MM.1S (cell line): ENCODE measurements at regions not wholly inside any gene's neighbourhood (a gene's known extent, or its start where the extent isn't known, plus 50 kb on each side); places are given as distances from the start of the nearest gene placed in this dataset.

Experiments
- DNase-seq: peaks from one replicate; pipeline ENCODE4 v3.0.0-alpha.2; 2015
- H2AFZ ChIP-seq: fragments of 300-600 bp; sonication (generic); 2 replicates; pipeline ENCODE4 v1.6.0; 2016; ENCODE audit warnings: antibody characterized with exemption, low read length
- H3F3A ChIP-seq: fragments of 300-600 bp; sonication (generic); 2 replicates; pipeline ENCODE4 v1.6.1; 2016; ENCODE audit warnings: mild to moderate bottlenecking, antibody characterized with exemption, low read length, moderate library complexity, mixed read lengths; ENCODE audit not compliant: insufficient read depth
- H3K27ac ChIP-seq: fragments of 300-600 bp; sonication (generic); 2 replicates; pipeline ENCODE4 v1.5.1; 2016; ENCODE audit warnings: mild to moderate bottlenecking, low read length
- H3K27me3 ChIP-seq: fragments of 300-600 bp; sonication (generic); replicated peaks from 2 replicates; pipeline ENCODE4 v1.6.0; 2016; ENCODE audit warnings: low read length; ENCODE audit not compliant: insufficient read depth
- H3K36me3 ChIP-seq: fragments of 300-600 bp; sonication (generic); replicated peaks from 2 replicates; pipeline ENCODE4 v1.6.1; 2016; ENCODE audit warnings: mild to moderate bottlenecking, low read length, mixed read lengths; ENCODE audit not compliant: insufficient read depth
- H3K4me1 ChIP-seq: fragments of 300-600 bp; sonication (generic); 2 replicates; pipeline ENCODE4 v1.6.1; 2016; ENCODE audit warnings: low read length, mixed read lengths
- H3K4me2 ChIP-seq: fragments of 300-600 bp; sonication (generic); 2 replicates; pipeline ENCODE4 v1.6.0; 2016; ENCODE audit warnings: low read depth, low read length
- H3K4me3 ChIP-seq: fragments of 300-600 bp; sonication (generic); 2 replicates; pipeline ENCODE4 v1.5.1; 2016; ENCODE audit warnings: low read length, mixed read lengths
- H3K79me2 ChIP-seq: fragments of 300-600 bp; sonication (generic); 2 replicates; pipeline ENCODE4 v1.6.1; 2016; ENCODE audit warnings: mixed run types, low read length, mixed read lengths
- H3K9ac ChIP-seq: fragments of 300-600 bp; sonication (generic); 2 replicates; pipeline ENCODE4 v1.6.1; 2016; ENCODE audit warnings: low read length, mixed read lengths
- H3K9me2 ChIP-seq: fragments of 300-600 bp; sonication (generic); replicated peaks from 2 replicates; pipeline ENCODE4 v1.6.1; 2016; ENCODE audit warnings: mild to moderate bottlenecking, low read length, mixed read lengths; ENCODE audit not compliant: insufficient read depth
- H3K9me3 ChIP-seq: fragments of 300-600 bp; sonication (generic); replicated peaks from 2 replicates; pipeline ENCODE4 v1.6.1; 2016; ENCODE audit warnings: mild to moderate bottlenecking, low read length, mixed read lengths; ENCODE audit not compliant: insufficient read depth
- H4K20me1 ChIP-seq: fragments of 300-600 bp; sonication (generic); 2 replicates; pipeline ENCODE4 v1.6.1; 2016; ENCODE audit warnings: mild to moderate bottlenecking, low read length, moderate library complexity, mixed read lengths; ENCODE audit not compliant: insufficient read depth
- EZH2 ChIP-seq: fragments of 300-600 bp; sonication (generic); optimal IDR thresholded peaks from 2 replicates; pipeline ENCODE3; 2017; ENCODE audit warnings: low read depth, mild to moderate bottlenecking, antibody characterized with exemption, low read length, mixed read lengths
- EZH2phosphoT487 ChIP-seq: fragments of 300-600 bp; sonication (generic); IDR thresholded peaks from 2 replicates; pipeline ENCODE4 v1.6.1; 2018; ENCODE audit warnings: antibody characterized with exemption, low read length
- TF ChIP-seq, protein P1 (sequence below): fragments of 300-600 bp; sonication (generic); IDR thresholded peaks from 2 replicates; pipeline ENCODE4 v1.5.1; 2016; ENCODE audit warnings: antibody characterized with exemption, low read length, mixed read lengths

DNA sequence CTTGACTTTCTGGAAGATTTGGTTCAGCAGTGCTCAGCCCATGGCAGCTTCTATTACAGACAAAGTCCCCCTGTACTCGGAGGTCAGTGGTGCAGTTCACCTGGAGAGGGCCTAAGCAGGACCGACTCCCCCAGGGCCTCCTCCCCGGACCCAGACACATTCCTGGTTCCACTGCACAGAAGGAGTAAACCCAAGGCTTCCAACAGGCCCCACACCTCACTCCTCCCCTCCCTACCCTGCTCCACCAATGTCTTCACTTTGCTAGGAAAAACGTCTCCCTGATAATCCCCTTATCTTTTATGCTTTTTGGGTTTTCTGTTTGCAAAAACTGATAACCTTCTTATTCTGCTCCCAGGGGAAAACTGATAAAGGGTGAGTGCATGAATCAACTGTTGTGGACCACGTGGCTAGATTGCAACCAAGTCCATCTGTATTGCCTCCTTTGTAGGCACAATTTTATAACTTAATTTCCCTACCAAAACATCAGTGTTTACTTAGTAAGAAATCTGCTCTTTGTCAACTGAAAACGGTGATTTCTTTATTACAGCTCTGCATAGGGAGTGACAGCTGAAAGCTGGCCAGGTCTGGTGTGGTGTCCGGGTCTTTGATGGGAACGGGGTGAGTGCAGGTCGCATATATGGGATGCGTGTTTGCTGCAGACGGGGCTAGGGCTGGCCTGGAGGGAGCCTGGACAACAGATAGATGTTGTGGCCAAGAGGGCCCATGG is 202.5 kb downstream of the GLI2 start:
- H3K4me2 ChIP-seq = no peak overlapping the region
- TF ChIP-seq, protein P1, sequence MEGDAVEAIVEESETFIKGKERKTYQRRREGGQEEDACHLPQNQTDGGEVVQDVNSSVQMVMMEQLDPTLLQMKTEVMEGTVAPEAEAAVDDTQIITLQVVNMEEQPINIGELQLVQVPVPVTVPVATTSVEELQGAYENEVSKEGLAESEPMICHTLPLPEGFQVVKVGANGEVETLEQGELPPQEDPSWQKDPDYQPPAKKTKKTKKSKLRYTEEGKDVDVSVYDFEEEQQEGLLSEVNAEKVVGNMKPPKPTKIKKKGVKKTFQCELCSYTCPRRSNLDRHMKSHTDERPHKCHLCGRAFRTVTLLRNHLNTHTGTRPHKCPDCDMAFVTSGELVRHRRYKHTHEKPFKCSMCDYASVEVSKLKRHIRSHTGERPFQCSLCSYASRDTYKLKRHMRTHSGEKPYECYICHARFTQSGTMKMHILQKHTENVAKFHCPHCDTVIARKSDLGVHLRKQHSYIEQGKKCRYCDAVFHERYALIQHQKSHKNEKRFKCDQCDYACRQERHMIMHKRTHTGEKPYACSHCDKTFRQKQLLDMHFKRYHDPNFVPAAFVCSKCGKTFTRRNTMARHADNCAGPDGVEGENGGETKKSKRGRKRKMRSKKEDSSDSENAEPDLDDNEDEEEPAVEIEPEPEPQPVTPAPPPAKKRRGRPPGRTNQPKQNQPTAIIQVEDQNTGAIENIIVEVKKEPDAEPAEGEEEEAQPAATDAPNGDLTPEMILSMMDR = no peak
- TF ChIP-seq EZH2 (no peak), EZH2phosphoT487 (no peak)
- no peaks in the 10 kb centered on the region for H3K9me2 ChIP-seq
- no peaks in the 10 kb centered on the region for H3K79me2 ChIP-seq
- H3K36me3 ChIP-seq = no peaks in the 10 kb centered on the region
- no peaks in the 10 kb centered on the region for H3K4me1 ChIP-seq
- H4K20me1 ChIP-seq = no peaks in the 10 kb centered on the region
- no peaks in the 10 kb centered on the region for H3K27me3 ChIP-seq
- H3K9ac ChIP-seq = no peak overlapping the region
- H3K9me3 ChIP-seq = no peaks in the 10 kb centered on the region
- no peaks in the 10 kb centered on the region for H3F3A ChIP-seq
- no peak overlapping the region for H3K27ac ChIP-seq
- no peak overlapping the region for H3K4me3 ChIP-seq
- no peak overlapping the region for H2AFZ ChIP-seq
- DNase-seq = no peak

DNA sequence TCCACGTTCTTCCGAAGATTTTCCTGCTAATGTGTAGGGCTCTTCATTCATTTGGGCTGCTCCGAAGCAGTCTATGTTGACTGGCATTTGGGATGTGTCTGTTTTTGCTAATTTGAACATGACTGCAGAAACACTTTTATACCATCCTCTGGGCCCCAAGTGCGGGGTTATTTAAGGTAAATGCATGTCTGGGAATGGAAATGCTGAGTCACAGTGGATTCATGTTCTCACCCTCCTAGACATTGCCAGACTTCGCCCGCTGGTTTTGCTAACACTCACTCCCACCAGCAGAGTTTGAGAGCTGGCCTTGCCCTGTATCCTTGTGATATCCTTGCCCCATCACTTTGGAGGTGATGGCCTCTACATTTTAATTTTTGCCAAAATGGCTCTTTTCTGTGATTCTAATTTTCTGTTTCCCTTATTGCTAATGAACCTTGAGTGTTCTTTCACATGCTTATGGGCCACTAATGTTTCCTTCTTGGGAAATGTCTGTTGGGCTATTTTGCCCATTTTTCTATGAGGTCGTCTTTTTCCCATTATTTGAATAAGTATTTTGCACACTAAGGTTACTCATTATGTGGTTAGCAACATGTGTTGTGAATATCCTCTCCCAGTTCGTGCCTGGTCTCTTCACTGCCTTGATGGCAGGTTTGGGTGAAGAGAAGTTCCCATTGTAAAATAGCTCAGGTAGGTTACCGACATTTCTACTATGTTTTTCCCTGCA is 204.1 kb downstream of the GLI2 start:
- no peak overlapping the region for H3K4me2 ChIP-seq
- no peaks in the 10 kb centered on the region for H3K4me1 ChIP-seq
- H2AFZ ChIP-seq = no peak overlapping the region
- no peak for DNase-seq
- H3K9ac ChIP-seq = no peak overlapping the region
- H3K9me3 ChIP-seq = no peaks in the 10 kb centered on the region
- H3K27ac ChIP-seq = no peak overlapping the region
- no peak overlapping the region for H3K4me3 ChIP-seq
- no peaks in the 10 kb centered on the region for H3K36me3 ChIP-seq
- H4K20me1 ChIP-seq = no peaks in the 10 kb centered on the region
- no peaks in the 10 kb centered on the region for H3K27me3 ChIP-seq
- H3F3A ChIP-seq = no peaks in the 10 kb centered on the region
- no peaks in the 10 kb centered on the region for H3K9me2 ChIP-seq
- TF ChIP-seq EZH2phosphoT487 (no peak), EZH2 (no peak)
- TF ChIP-seq, protein P1 = no peak
- no peaks in the 10 kb centered on the region for H3K79me2 ChIP-seq

DNA sequence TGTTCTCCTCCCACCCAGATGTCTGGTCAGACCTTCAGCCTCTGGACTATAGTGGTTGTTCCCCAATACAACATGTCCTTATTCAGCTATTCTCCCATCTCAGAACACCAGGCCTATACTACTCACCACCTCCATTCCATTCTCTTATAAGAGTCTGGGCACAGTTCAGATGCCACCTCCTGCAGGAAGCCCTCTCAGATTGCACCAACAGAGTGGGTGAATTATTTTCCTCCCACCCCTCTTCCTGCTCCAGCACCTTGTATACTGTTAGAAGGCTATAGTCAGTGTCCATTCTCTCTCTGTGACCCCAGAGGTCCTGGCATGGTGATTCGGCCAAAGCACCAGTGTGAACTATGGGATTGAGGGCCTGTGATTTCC is 204.6 kb downstream of the GLI2 start:
- no peak overlapping the region for H2AFZ ChIP-seq
- H3K36me3 ChIP-seq = no peaks in the 10 kb centered on the region
- H3K27ac ChIP-seq = no peak overlapping the region
- H3K9me3 ChIP-seq = no peaks in the 10 kb centered on the region
- H3K9ac ChIP-seq = no peak overlapping the region
- H3K4me2 ChIP-seq = no peak overlapping the region
- H3K27me3 ChIP-seq = no peaks in the 10 kb centered on the region
- no peaks in the 10 kb centered on the region for H4K20me1 ChIP-seq
- no peaks in the 10 kb centered on the region for H3F3A ChIP-seq
- no peaks in the 10 kb centered on the region for H3K79me2 ChIP-seq
- H3K9me2 ChIP-seq = no peaks in the 10 kb centered on the region
- no peak for DNase-seq
- TF ChIP-seq EZH2phosphoT487 = no peak
- TF ChIP-seq, protein P1 = no peak
- TF ChIP-seq EZH2 = no peak
- H3K4me3 ChIP-seq = no peak overlapping the region
- no peaks in the 10 kb centered on the region for H3K4me1 ChIP-seq
